C1 segment of cervical spinal cord (tissue), 14 donors: ENCODE measurements at regions not wholly inside any gene's neighbourhood (a gene's known extent, or its start where the extent isn't known, plus 50 kb on each side); places are given as distances from the start of the nearest gene placed in this dataset.

Experiments
- DNase-seq, 14 donors: peaks; one replicate each; lab custom pipeline; 2025; lab: John Stamatoyannopoulos, UW

GRCh38 chr15:93167291-93167690, 78.3 kb upstream of the RGMA start:
- no peak for DNase-seq

GRCh38 chr15:93166675-93167074, 77.7 kb upstream of the RGMA start:
- no peak for DNase-seq

- DNase-seq = no peak
Measured at GRCh38 chr15:93165734-93166470, 76.9 kb upstream of the RGMA start.

- no peak for DNase-seq
Measured at GRCh38 chr15:93164409-93164808, 75.4 kb upstream of the RGMA start.

- DNase-seq = no peak
Measured at GRCh38 chr15:93162560-93162959, 73.5 kb upstream of the RGMA start.

- DNase-seq = no peak
Measured at GRCh38 chr15:93159930-93160329, 70.9 kb upstream of the RGMA start.

- no peak for DNase-seq
Measured at GRCh38 chr15:93158097-93158900, 69.3 kb upstream of the RGMA start.

- no peak for DNase-seq
Measured at GRCh38 chr15:93154666-93155065, 65.7 kb upstream of the RGMA start.

- DNase-seq = peak in 13 of 14 donors; percentile 8 to 77 (median 50)
Measured at GRCh38 chr15:93152951-93153350, 63.9 kb upstream of the RGMA start.

GRCh38 chr15:93152360-93152759, 63.3 kb upstream of the RGMA start:
- no peak for DNase-seq

GRCh38 chr15:93150910-93151881, 62.2 kb upstream of the RGMA start:
- DNase-seq = no peak

GRCh38 chr15:93146601-93147000, 57.6 kb upstream of the RGMA start:
- peak in 2 of 14 donors; percentile 29 to 37 for DNase-seq

GRCh38 chr15:93146196-93146595, 57.2 kb upstream of the RGMA start:
- peak in 11 of 14 donors; percentile 2 to 58 (median 30) for DNase-seq

- DNase-seq = peak in 8 of 14 donors; percentile 7 to 61 (median 22)
Measured at GRCh38 chr15:93144463-93145236, 55.6 kb upstream of the RGMA start.

GRCh38 chr15:93143186-93143585, 54.2 kb upstream of the RGMA start:
- DNase-seq = no peak

GRCh38 chr15:93141371-93141794, 52.4 kb upstream of the RGMA start:
- DNase-seq = no peak

- DNase-seq = no peak
Measured at GRCh38 chr15:93139436-93139835, 50.4 kb upstream of the RGMA start.

- no peak for DNase-seq
Measured at GRCh38 chr15:93138681-93139250, 49.8 kb upstream of the RGMA start.
